OCI-LY1 (cell line): ENCODE measurements at regions not wholly inside any gene's neighbourhood (a gene's known extent, or its start where the extent isn't known, plus 50 kb on each side); places are given as distances from the start of the nearest gene placed in this dataset.
"Not testable (repeated sequence)": the region's sequence is repeated elsewhere in the genome, so short reads cannot be mapped to it uniquely, and the experiment has no call there.

ENCODE experiments used
- H2AFZ ChIP-seq: fragments of 200-600 bp; sonication (generic), shearing (Covaris generic); 2 replicates; pipeline ENCODE4 v1.6.0; 2014; ENCODE audit warnings: antibody characterized with exemption, mild to moderate bottlenecking, low read length
- H3F3A ChIP-seq: fragments of 200-600 bp; sonication (generic), shearing (Covaris generic); 2 replicates; pipeline ENCODE4 v1.6.0; 2014; ENCODE audit warnings: mild to moderate bottlenecking, antibody characterized with exemption, low read length, moderate library complexity; ENCODE audit not compliant: insufficient read depth
- H3K27ac ChIP-seq: fragments of 200-600 bp; sonication (generic); 2 replicates; pipeline ENCODE4 v1.5.1; 2014; ENCODE audit warnings: low read length, mixed run types, mild to moderate bottlenecking, low read depth; ENCODE audit not compliant: poor library complexity, severe bottlenecking
- H3K27me3 ChIP-seq: fragments of 200-600 bp; sonication (generic); 2 replicates; pipeline ENCODE4 v1.6.0; 2014; ENCODE audit warnings: antibody characterized with exemption, mild to moderate bottlenecking, low read length, moderate library complexity; ENCODE audit not compliant: insufficient read depth
- H3K36me3 ChIP-seq: fragments of 200-600 bp; sonication (generic); 2 replicates; pipeline ENCODE4 v1.6.1; 2014; ENCODE audit warnings: mild to moderate bottlenecking, antibody characterized with exemption, low read length, moderate library complexity, mixed read lengths; ENCODE audit not compliant: insufficient read depth
- H3K4me1 ChIP-seq: fragments of 200-600 bp; sonication (generic); 2 replicates; pipeline ENCODE4 v1.5.1; 2014; ENCODE audit warnings: mild to moderate bottlenecking, low read length, moderate library complexity; ENCODE audit not compliant: insufficient read depth, severe bottlenecking
- H3K4me2 ChIP-seq: fragments of 200-600 bp; sonication (generic), shearing (Covaris generic); 2 replicates; pipeline ENCODE4 v1.6.1; 2014; ENCODE audit warnings: low read length
- H3K4me3 ChIP-seq: fragments of 200-600 bp; sonication (generic); 2 replicates; pipeline ENCODE4 v1.5.1; 2014; ENCODE audit warnings: low read length, low read depth, mild to moderate bottlenecking, mixed read lengths; ENCODE audit not compliant: poor library complexity, severe bottlenecking
- H3K79me2 ChIP-seq: fragments of 200-600 bp; shearing (Covaris generic); 2 replicates; pipeline ENCODE4 v1.6.1; 2016; ENCODE audit warnings: mixed run types, low read length, mixed read lengths; ENCODE audit not compliant: insufficient read depth
- H3K9ac ChIP-seq: fragments of 200-600 bp; sonication (generic), shearing (Covaris generic); 2 replicates; pipeline ENCODE4 v1.6.1; 2014; ENCODE audit warnings: mild to moderate bottlenecking, low read length, mixed read lengths
- H3K9me2 ChIP-seq: fragments of 200-600 bp; sonication (generic), shearing (Covaris generic); 2 replicates; pipeline ENCODE4 v1.6.1; 2014; ENCODE audit warnings: low read depth, mild to moderate bottlenecking, low read length, mixed read lengths
- H3K9me3 ChIP-seq: fragments of 200-600 bp; shearing (Covaris generic); 2 replicates; pipeline ENCODE4 v1.6.1; 2014; ENCODE audit warnings: low read length, mixed read lengths
- H4K20me1 ChIP-seq: fragments of 200-600 bp; sonication (generic), shearing (Covaris generic); 2 replicates; pipeline ENCODE4 v1.6.0; 2016; ENCODE audit warnings: mild to moderate bottlenecking, low read length; ENCODE audit not compliant: insufficient read depth
- EZH2 ChIP-seq: fragments of 200-600 bp; sonication (generic), shearing (Covaris generic); IDR thresholded peaks from 2 replicates; pipeline ENCODE4 v1.8.0; 2017; ENCODE audit warnings: borderline replicate concordance, mixed run types, mild to moderate bottlenecking, antibody characterized with exemption, low read length, moderate library complexity, mixed read lengths
- TF ChIP-seq, protein P1 (sequence below): fragments of 200-600 bp; sonication (generic), shearing (Covaris generic); IDR thresholded peaks from 2 replicates; pipeline ENCODE4 v1.5.1; 2017; ENCODE audit warnings: mild to moderate bottlenecking, antibody characterized with exemption, low read length, moderate library complexity, mixed read lengths

DNA sequence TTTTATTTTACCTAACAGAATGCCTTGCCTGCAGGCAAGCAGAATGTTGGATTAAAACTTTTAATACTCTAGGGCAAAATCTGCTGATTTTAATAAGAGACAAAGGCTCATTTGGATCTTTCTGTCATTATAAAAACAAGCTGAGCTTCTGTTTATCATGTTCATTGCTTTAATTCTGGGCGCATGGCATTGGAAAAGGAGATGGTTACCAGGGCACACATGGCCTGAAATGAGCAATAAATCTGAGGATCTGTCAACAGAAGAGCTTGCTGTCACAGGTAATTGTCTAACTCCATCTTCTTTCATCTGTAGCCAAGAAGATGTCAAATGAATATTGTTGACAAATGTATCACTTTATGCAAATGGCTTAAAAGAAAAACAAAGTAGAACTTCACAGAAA, 439.6 kb downstream of the DOK5 start:
- H3K4me2 ChIP-seq: no peak overlapping the region
- H2AFZ ChIP-seq: no peak overlapping the region
- H3F3A ChIP-seq: no peaks in the 10 kb centered on the region
- H3K9me3 ChIP-seq: no peaks in the 10 kb centered on the region
- no peaks in the 10 kb centered on the region for H3K4me1 ChIP-seq
- no peaks in the 10 kb centered on the region for H3K79me2 ChIP-seq
- H3K36me3 ChIP-seq: no peaks in the 10 kb centered on the region
- no peak overlapping the region for H3K9ac ChIP-seq
- no peaks in the 10 kb centered on the region for H3K27me3 ChIP-seq
- H4K20me1 ChIP-seq: no peaks in the 10 kb centered on the region
- no peak overlapping the region for H3K27ac ChIP-seq
- TF ChIP-seq, protein P1, sequence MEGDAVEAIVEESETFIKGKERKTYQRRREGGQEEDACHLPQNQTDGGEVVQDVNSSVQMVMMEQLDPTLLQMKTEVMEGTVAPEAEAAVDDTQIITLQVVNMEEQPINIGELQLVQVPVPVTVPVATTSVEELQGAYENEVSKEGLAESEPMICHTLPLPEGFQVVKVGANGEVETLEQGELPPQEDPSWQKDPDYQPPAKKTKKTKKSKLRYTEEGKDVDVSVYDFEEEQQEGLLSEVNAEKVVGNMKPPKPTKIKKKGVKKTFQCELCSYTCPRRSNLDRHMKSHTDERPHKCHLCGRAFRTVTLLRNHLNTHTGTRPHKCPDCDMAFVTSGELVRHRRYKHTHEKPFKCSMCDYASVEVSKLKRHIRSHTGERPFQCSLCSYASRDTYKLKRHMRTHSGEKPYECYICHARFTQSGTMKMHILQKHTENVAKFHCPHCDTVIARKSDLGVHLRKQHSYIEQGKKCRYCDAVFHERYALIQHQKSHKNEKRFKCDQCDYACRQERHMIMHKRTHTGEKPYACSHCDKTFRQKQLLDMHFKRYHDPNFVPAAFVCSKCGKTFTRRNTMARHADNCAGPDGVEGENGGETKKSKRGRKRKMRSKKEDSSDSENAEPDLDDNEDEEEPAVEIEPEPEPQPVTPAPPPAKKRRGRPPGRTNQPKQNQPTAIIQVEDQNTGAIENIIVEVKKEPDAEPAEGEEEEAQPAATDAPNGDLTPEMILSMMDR: no peak
- TF ChIP-seq EZH2: no peak
- no peaks in the 10 kb centered on the region for H3K9me2 ChIP-seq
- H3K4me3 ChIP-seq: no peak overlapping the region

DNA sequence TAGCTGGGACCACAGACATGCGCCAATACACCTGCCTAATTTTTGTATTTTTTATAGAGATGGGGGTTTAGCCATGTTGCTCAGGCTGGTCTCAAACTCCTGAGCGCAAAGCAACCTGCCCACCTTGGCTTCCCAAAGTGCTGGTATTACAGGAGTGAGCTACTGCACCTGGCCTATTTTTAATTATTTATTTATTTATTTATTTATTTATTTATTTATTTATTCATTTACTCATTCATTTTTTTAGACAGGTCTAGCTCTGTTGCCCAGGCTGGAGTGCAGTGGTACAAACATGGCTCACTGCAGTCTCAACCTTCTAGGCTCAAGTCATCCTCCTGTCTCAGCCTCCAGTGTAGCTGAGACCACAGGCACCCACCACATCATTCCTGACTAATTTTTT, 434.3 kb downstream of the DOK5 start:
- Histone ChIP-seq H3K4me1 (no peaks in the 10 kb centered on the region), H3F3A (no peaks in the 10 kb centered on the region), H3K9ac (no peak overlapping the region), H3K79me2 (no peaks in the 10 kb centered on the region), H3K4me2 (no peak overlapping the region), H3K9me2 (no peaks in the 10 kb centered on the region), H3K36me3 (no peaks in the 10 kb centered on the region), H3K27ac (no peak overlapping the region), H3K4me3 (no peak overlapping the region), H3K27me3 (no peaks in the 10 kb centered on the region), H3K9me3 (no peaks in the 10 kb centered on the region), H4K20me1 (no peaks in the 10 kb centered on the region), H2AFZ (no peak overlapping the region)
- TF ChIP-seq EZH2: no peak
- TF ChIP-seq, protein P1: no peak

- H3K4me1 ChIP-seq, H4K20me1 ChIP-seq, H3K4me3 ChIP-seq, H3K4me2 ChIP-seq, H3K27ac ChIP-seq, H3K9me3 ChIP-seq, H2AFZ ChIP-seq, H3F3A ChIP-seq, H3K27me3 ChIP-seq, H3K79me2 ChIP-seq, H3K36me3 ChIP-seq, H3K9me2 ChIP-seq, H3K9ac ChIP-seq: not testable (repeated sequence)
Measured at GRCh38 chr20:54906134-54906533, 430.7 kb downstream of the DOK5 start.

DNA sequence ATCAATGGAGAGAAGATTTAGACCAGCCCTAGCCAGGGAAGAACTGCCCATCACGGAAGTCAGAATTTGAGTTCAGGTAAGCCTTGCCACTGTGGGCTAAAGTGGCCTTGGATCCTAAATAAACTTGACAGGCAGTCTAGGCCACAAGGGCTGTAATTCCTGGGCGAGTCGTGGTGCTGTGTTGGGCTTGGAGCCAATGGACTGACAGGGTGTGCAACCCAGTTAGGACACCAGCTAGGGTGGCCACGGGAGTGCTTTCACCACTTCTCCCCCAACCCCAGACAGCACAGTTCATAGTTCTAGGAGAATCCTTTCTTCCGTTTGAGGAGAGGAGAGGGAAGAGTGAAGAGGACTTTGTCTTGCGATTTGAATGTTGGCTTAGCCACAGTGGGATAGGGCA, 422.4 kb downstream of the DOK5 start:
- no peak for TF ChIP-seq EZH2
- TF ChIP-seq, protein P1: no peak
- H3K4me3 ChIP-seq: no peak overlapping the region
- H4K20me1 ChIP-seq: no peaks in the 10 kb centered on the region
- no peaks in the 10 kb centered on the region for H3F3A ChIP-seq
- H3K36me3 ChIP-seq: no peaks in the 10 kb centered on the region
- no peaks in the 10 kb centered on the region for H3K9me2 ChIP-seq
- no peaks in the 10 kb centered on the region for H3K79me2 ChIP-seq
- no peak overlapping the region for H2AFZ ChIP-seq
- no peak overlapping the region for H3K9ac ChIP-seq
- no peak overlapping the region for H3K27ac ChIP-seq
- H3K9me3 ChIP-seq: no peaks in the 10 kb centered on the region
- H3K4me1 ChIP-seq: no peaks in the 10 kb centered on the region
- H3K4me2 ChIP-seq: no peak overlapping the region
- H3K27me3 ChIP-seq: no peaks in the 10 kb centered on the region
